HG02885 (cell line): ENCODE measurements at regions not wholly inside any gene's neighbourhood (a gene's known extent, or its start where the extent isn't known, plus 50 kb on each side); places are given as distances from the start of the nearest gene placed in this dataset.

Source experiments
- ATAC-seq: cut with Tn5 transposase; IDR thresholded peaks from one replicate; pipeline ENCODE4 v1.9.1; 2021; ENCODE audit warnings: mild to moderate bottlenecking; ENCODE audit not compliant: unreplicated experiment, poor library complexity

DNA sequence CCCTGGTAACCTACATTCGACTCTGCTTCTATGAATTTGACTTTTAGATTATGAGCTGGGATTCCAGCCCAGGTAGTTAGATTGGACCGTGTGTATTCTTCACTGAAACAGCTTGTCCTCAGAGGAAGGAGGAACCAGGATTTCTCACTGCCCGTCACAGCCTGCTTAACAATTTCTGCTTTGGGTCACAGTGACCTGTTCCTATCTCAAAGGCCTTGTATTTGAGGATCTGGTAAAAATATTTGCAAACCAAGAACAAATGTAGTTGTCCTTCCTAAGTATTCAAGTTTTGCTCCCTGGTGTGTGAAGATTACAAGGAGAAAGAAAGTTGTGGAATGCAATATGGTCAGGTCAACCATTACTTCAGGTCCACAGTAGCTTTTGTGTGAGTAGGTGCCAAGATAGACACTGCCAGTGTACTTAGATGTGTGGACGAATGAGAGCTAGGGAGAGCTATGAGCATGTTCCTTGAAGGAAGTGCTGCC lies 55.1 kb downstream of the KIF4B start:
- ATAC-seq, result no peak

DNA sequence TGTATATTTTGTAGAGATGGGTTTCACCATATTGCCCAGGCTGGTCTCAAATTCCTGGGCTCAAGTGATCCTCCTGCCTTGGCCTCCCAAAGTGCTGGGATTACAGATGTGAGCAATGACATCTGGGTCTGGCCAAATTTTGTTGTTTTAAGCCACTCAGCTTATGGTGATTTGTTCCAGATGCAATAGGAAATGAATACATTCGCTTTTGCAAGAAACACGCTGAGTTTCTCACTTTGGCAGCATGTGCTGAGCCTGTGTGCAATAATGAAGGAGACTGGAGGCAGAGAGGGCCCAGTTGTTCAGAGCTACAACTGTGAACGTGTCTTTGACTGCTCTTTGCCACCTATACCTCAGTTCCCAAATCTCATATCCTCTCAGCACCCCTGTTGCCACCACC lies 56.4 kb downstream of the KIF4B start:
- no peak for ATAC-seq

DNA sequence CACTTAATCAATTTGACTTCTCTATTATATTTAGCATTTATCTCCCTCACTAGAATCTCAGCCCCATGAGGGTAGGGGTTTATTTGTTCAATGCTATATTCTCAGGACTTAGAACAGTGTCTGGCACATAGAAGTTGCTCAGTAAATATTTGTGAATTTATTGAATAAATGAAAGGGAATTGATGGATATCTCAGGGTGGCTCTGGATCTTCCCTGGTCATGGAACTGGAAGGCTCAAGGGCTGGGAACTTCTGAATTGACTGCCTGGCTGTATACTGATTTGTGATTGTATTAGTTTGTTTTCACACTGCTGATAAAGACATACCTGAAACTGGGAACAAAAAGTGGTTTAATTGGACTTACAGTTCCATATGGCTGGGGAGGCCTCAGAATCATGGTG lies 57.2 kb downstream of the KIF4B start:
- ATAC-seq, result no peak

- ATAC-seq, result no peak
These were observed 62.8 kb downstream of the KIF4B start for GRCh38 chr5:155076379-155076778.

DNA sequence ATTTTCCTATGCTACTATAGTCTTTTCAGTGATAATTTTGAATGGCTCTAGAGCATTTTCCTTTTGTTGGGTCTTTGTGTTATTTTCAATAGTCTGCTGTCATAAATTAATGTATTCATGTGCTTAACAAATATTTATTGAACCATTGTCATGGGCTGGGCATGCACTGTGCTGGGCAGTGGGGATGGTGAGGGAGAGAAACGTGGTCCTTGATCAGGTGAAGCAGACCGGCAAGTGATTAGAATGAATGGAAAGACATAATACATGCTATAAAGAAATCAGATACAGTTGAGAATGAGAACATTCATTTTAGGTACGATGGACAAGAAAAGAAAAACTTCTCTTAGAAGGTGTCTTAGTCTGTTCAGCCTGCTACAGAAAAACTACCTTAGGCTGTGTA lies 66.1 kb downstream of the KIF4B start:
- ATAC-seq, result no peak

- ATAC-seq, result no peak
These were observed 67.2 kb downstream of the KIF4B start for GRCh38 chr5:155080721-155081120.

DNA sequence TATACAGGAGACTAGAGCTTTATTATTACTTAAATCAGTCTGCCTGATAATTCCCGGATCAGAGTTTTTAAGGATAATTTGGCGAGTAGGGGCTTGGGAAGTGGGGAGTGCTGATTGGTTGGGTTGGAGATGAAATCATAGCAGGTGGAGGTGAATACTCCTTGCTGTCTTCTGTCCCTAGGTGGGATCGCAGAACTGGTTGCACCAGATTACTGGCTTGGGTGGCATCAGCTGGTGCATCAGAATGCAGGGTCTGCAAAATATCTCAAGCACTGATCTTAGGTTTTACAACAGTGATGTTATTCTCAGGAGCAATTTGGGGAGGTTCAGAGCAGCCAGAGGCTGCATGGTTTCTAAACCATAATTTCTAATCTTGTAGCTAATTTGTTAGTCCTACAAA lies 68.1 kb downstream of the KIF4B start:
- no peak for ATAC-seq

- no peak for ATAC-seq
These were observed 68.8 kb downstream of the KIF4B start for GRCh38 chr5:155082401-155082800.

DNA sequence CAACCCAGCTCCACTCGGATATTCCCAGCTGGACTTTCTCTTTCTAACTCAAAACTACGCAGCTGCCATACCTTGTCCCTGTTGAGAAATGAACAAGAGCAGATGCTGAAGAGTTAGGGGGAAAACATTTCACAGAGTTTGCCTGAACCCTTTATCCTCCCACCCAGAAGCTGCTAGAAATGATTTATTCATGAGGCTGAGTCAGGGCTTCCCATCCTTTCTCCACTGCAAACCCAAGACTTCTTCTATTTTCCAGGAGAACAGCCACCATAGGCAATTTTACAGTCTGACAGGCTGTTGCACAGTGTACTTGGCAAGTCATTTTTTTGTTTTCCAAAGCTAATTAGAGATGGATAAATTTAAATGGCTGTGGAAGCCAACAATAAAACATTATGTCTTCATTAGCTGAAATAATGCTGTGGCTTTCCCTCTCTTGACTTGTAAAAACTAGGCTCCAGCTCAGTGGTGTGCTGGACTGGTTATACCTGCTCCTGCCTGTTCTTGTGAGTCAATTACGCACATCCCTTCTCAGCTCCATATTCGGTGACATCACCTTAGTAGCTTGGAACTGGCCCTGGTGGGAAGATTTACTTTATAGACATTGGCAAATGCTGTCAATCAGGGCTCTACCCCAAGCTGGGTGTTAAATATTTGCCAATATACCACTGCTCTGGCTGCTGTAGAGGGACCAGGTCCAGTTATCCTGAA lies 71.9 kb downstream of the KIF4B start:
- ATAC-seq, result no peak

DNA sequence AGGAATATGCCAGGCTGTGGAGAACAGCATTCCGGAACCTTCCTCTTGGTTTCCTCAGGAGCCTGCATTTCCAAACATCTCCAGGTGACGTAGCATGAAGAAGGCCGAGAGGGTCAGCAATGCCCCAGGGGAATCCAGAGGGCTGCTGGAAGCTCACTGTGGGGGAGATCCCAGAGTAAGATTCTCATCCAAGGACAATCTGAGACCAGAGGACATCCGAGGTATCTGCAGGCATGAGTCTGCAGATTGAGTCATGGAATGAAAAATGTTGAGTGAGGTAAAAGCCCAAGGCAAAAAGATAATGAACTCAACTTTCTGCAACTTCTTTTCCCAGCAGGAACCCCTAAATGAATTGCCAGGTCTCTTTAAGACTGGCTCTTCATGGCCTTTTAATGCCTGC lies 73.5 kb downstream of the KIF4B start:
- no peak for ATAC-seq

DNA sequence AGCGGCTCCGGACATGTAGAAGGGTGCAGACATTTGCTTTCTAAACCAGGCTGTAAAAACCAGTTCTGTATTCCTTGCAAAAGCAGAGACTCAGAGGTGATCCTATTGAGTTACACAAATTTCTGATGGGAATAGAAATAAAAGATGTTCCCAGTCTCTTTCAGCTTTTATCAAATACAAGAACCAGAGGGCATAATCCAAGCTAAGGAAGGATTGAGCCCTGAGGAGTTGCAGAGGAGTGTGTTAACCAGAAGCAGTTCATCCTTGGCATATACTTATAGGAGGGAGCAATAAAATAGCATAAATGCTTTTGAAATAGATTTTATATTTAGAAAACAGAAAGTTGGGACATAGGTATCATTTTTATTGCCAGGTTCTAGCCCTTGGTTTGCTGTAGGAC lies 75.3 kb downstream of the KIF4B start:
- no peak for ATAC-seq

GRCh38 chr5:155089643-155090042 lies 76.1 kb downstream of the KIF4B start:
- ATAC-seq, result no peak

DNA sequence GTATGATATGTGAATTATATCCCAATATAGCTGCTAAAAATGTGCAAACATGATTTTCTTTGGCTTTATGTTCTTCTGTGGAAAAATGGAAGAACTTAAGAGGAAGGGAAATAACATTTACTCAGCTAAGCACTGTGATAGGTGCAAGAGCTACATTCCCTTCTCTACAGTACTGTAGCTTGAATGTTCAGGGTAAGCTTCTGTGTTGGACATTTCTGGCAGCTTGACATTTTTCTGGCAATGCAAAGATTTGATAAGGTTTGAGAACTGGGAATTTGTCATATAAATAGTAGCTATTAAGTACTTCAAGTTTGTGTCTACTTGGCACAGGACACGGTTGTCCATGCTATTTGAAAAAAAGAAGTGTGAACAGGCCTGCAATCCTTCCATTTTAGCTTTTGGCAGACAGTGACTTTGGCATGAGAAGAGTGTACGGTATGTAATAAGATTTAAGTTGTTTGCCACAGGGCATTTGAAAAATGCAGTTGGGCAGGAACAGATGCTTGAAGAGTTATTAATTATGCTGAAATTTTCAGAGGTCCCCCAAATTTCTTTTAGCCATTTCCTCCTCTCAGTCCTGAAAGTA lies 77.6 kb downstream of the KIF4B start:
- ATAC-seq, result no peak

DNA sequence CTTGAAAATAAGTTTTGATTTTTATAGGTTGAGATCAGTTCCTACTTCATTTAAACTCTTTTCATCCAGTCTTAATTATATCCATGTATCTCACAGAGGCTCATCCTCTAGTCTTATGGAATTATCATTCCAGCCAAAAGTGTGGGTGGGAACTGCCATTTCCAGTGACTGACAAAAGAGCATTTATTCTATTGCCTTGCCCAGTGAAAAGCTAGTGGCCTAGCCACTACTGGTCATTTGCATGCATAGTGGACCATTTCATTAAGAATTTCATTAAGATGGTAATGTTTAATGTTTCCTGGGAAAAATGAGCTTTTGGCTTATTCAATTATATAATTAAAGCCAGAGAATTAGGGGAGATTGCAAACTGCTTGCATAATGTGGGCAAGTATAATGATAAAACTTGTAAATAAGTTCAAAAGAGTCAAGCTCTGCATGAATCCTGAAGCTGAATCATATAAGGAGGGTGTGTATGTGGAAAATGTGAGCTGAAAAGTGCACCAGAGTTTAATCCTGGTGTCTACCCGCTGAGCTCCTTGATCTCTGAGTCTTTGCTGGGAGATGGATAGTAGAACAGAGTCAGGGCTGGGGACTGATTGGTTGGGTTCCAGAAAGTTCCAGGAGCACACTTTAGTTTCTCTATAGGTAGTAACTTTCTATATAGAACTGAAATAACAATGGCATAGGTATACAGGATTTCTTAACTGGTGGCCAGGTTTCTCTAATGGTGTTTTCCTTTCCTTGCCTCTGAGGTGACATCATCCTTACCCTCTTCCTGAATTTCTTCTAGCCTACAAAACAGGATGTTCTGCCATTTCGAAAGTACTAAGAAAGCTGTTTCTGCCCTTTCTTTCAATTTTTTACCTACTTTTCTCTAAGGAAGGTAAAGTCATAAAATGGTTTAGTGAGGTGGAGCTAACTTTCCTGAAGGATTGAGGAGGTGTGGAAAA lies 78.5 kb downstream of the KIF4B start:
- no peak for ATAC-seq

DNA sequence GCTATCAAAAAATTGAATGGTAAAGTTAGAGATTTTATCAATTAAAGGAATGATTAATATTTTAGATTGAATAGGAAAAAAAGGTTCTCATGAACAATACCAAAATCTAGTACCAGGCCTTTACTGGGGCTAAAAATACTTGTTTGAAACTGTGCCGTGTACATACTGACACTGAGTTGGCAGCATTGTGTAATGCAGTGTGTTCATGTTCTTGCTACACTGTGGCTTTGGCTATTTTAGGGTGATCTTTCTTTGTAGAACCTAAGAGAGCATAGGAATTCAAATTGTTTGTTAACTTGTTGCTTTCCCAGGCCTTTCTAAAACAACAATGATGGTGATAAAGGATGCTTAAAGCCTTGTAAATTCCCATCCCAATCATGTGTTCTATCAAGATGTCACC lies 80.9 kb downstream of the KIF4B start:
- no peak for ATAC-seq

DNA sequence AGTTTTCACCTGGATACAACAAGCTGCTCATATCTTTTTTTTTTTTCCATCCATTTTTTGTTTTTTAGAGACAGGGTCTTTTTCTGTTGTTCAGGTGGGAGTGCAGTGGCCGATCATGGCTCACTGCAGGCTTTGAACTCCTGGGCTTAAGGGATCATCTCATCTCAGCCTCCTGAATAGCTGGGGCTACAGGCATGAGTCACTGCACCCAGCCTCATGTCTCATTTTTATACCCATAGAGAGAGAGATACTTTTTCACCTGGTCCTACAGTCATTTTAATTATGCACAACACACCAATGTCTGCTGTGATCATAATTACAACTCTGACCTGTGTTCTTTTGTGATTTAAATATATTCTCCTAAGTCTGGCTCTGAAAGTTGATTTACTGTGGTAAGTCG lies 84.4 kb downstream of the KIF4B start:
- no peak for ATAC-seq

GRCh38 chr5:155098433-155098832 lies 84.9 kb downstream of the KIF4B start:
- ATAC-seq, result no peak

DNA sequence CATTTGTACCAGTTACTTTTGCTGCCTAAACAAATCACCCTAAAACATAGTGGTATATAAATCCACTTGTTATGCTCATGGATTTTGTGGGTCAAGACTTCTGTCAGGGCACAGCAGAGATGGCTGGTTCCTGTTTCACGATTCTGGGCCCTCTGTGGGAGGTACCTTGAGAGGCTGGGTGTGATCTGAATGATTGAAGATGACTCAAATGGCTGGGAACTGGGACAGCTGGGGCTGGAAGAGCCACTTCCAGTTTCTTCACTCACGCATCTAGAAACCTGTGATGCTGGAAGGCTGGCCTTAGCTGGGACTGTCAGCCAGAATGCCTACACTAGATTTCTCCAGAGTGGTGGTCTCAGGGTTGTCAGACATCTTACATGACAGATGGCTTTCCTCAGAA lies 88.1 kb downstream of the KIF4B start:
- ATAC-seq, result no peak

DNA sequence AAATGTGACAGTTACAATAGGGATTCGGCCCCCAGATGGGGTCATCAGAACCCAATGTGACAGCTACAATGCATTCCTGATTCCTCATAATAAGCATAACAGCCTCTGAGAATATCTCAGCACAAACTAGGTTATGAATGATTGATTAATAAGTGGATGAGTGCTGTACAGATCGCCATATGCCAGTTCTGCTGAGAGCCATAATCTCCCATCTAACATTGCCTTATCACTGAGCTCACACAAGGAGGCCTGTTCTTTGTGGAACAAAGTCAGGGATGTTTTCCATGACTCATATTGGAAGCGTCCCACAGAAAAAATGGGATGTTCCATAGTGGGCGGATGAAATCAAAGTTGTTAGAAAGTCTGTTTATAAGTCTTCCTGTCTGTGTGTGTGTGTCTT lies 89.6 kb downstream of the KIF4B start:
- ATAC-seq, result no peak

GRCh38 chr5:155104441-155104840 lies 90.9 kb downstream of the KIF4B start:
- no peak for ATAC-seq

DNA sequence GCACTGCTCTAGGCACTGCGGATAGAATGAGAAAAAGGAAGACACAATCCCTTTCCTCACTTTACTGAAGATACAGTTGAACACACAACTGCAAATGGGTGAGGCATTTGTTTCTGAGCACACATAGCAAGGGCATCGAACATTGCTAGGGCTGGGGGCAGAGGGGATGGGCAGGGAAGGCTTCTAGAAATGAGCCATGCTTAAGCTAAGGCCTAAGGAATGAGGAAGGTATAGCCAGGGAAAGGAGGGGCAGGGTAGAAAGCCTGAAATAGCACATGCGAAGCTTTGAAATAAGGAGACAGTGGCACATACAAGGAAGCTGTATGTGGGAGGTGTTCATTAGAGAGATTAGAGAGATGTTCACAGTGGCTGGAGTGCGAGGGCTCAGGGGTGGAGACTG lies 92.7 kb downstream of the KIF4B start:
- ATAC-seq, result no peak
